Bronchial epithelial cell (primary cell): ENCODE measurements at regions not wholly inside any gene's neighbourhood (a gene's known extent, or its start where the extent isn't known, plus 50 kb on each side); places are given as distances from the start of the nearest gene placed in this dataset.
"Not testable (repeated sequence)": the region's sequence is repeated elsewhere in the genome, so short reads cannot be mapped to it uniquely, and the experiment has no call there.

Source experiments
- DNase-seq: peaks from one replicate; pipeline ENCODE4 v3.0.0-alpha.2; 2010; ENCODE audit warnings: low read depth
- FAIRE-seq: peaks from 2 replicates; lab custom pipeline; 2011; peaks lifted over from hg19 to GRCh38; lab: Jason Lieb, UNC
- H3K27me3 ChIP-seq: 2 replicates; pipeline ENCODE4 v1.5.1; 2011; ENCODE audit warnings: low read length; ENCODE audit not compliant: control insufficient read depth, insufficient read depth
- H3K36me3 ChIP-seq: 2 replicates; pipeline ENCODE4 v1.5.1; 2011; ENCODE audit warnings: low read length; ENCODE audit not compliant: control insufficient read depth, insufficient read depth
- H3K4me3 ChIP-seq: 2 replicates; pipeline ENCODE4 v1.5.1; 2011; ENCODE audit warnings: mild to moderate bottlenecking, low read depth, low read length, control low read depth
- TF ChIP-seq, protein P1 (sequence below): IDR thresholded peaks from 2 replicates; pipeline ENCODE4 v1.5.1; 2011; ENCODE audit warnings: mild to moderate bottlenecking, moderate library complexity, low read length, control low read depth, inconsistent platforms; ENCODE audit not compliant: insufficient read depth, severe bottlenecking

GRCh38 chr3:43838877-43839276, 148.1 kb downstream of the ABHD5 start:
- DNase-seq (peak; percentile 18), FAIRE-seq (no peak)
- Histone ChIP-seq H3K27me3 (no peaks in the 10 kb centered on the region), H3K4me3 (no peak overlapping the region), H3K36me3 (no peaks in the 10 kb centered on the region)
- TF ChIP-seq, protein P1, sequence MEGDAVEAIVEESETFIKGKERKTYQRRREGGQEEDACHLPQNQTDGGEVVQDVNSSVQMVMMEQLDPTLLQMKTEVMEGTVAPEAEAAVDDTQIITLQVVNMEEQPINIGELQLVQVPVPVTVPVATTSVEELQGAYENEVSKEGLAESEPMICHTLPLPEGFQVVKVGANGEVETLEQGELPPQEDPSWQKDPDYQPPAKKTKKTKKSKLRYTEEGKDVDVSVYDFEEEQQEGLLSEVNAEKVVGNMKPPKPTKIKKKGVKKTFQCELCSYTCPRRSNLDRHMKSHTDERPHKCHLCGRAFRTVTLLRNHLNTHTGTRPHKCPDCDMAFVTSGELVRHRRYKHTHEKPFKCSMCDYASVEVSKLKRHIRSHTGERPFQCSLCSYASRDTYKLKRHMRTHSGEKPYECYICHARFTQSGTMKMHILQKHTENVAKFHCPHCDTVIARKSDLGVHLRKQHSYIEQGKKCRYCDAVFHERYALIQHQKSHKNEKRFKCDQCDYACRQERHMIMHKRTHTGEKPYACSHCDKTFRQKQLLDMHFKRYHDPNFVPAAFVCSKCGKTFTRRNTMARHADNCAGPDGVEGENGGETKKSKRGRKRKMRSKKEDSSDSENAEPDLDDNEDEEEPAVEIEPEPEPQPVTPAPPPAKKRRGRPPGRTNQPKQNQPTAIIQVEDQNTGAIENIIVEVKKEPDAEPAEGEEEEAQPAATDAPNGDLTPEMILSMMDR, result peak; percentile 37

- Histone ChIP-seq H3K36me3 (no peaks in the 10 kb centered on the region), H3K27me3 (no peaks in the 10 kb centered on the region), H3K4me3 (no peak overlapping the region)
- FAIRE-seq, result no peak
- TF ChIP-seq, protein P1, result no peak
- no peak for DNase-seq
Measured at GRCh38 chr3:43843386-43843785, 152.6 kb downstream of the ABHD5 start.

DNA sequence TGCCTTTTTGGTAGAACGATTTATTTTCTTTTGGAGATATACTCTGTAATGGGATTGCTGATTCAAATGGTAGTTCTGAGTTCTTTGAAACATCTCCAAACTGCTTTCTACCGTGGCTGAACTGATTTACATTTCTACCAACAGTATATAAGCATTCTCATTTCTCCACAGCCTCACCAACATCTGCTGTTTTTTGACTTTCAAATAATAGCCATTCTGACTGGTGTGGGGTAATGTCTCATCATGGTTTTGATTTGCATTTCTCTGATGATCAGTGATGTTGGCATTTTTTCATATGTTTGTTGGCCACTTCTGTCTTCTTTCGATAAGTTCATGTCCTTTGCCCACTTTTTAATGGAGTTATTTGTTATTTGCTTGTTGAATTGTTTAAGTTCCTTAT, 154.0 kb downstream of the ABHD5 start:
- Histone ChIP-seq H3K27me3 (no peaks in the 10 kb centered on the region), H3K36me3 (no peaks in the 10 kb centered on the region), H3K4me3 (no peak overlapping the region)
- TF ChIP-seq, protein P1, result no peak
- DNase-seq, result no peak
- FAIRE-seq, result no peak

GRCh38 chr3:43845553-43845952, 154.8 kb downstream of the ABHD5 start:
- not testable (repeated sequence) for FAIRE-seq, H3K36me3 ChIP-seq, DNase-seq, H3K27me3 ChIP-seq, H3K4me3 ChIP-seq

- Histone ChIP-seq H3K4me3 (no peak overlapping the region), H3K36me3 (no peaks in the 10 kb centered on the region), H3K27me3 (no peaks in the 10 kb centered on the region)
- TF ChIP-seq, protein P1, result no peak
- peak; percentile 50 for FAIRE-seq
- DNase-seq, result no peak
Measured at GRCh38 chr3:43852066-43852465, 161.3 kb downstream of the ABHD5 start.

DNA sequence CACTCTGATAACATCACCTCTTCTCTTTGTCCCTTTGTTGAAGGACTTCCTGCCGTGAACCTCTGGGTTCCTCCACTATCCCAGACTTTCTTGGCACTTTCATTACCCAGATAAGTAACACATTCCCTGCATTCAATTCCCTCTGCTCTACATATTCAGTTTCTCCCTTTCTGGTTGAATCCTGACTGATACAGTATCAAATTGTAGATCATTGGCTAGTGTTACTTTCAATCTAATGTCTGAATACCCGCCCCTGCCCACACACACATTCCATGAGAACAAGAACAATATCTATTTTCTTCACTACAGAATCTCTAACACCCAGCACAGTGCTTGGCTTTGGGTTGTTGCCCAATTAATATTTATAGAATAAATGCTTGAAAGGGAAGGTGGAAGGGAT, 163.5 kb downstream of the ABHD5 start:
- DNase-seq (no peak), FAIRE-seq (no peak)
- H3K27me3 ChIP-seq, result no peaks in the 10 kb centered on the region

More for the DNA sequence above, 163.5 kb downstream of the ABHD5 start:
- Histone ChIP-seq H3K36me3 (no peaks in the 10 kb centered on the region), H3K4me3 (no peak overlapping the region)
- TF ChIP-seq, protein P1, result no peak
